ENCODE measurements at regions not wholly inside any gene's neighbourhood (a gene's known extent, or its start where the extent isn't known, plus 50 kb on each side); places are given as distances from the start of the nearest gene placed in this dataset.

- TF ChIP-seq ZNF624 (tag by site-specific recombination; IDR thresholded peaks at IDR 0.05): no peak
- TF ChIP-seq CTCF (tag by site-specific recombination; IDR thresholded peaks at IDR 0.05): no peak
- no peak for TF ChIP-seq ZBTB11 (tag by site-specific recombination; conservative IDR thresholded peaks at IDR 0.05; ENCODE audit: low read depth)
- no peak for TF ChIP-seq ZNF501 (tag by site-specific recombination; IDR thresholded peaks at IDR 0.05)
Measured at GRCh38 chr13:82634946-82635345, 1247.3 kb downstream of the SLITRK1 start.
